C4-2B (cell line): ENCODE measurements at regions not wholly inside any gene's neighbourhood (a gene's known extent, or its start where the extent isn't known, plus 50 kb on each side); places are given as distances from the start of the nearest gene placed in this dataset.

Source experiments
- CTCF ChIP-seq: fragments of 450-650 bp; conservative IDR thresholded peaks from 2 replicates; pipeline ENCODE4 v1.5.1; 2017; ENCODE audit warnings: mild to moderate bottlenecking
- ZFX ChIP-seq: fragments of 450-650 bp; IDR thresholded peaks from 2 replicates; pipeline ENCODE4 v1.6.1; 2017

- no peak for TF ChIP-seq CTCF
- no peak for TF ChIP-seq ZFX
Observed at GRCh38 chrX:66902081-66902480, 263.2 kb upstream of the EDA2R start.
